Endothelial cell of umbilical vein (primary cell): ENCODE measurements at regions not wholly inside any gene's neighbourhood (a gene's known extent, or its start where the extent isn't known, plus 50 kb on each side); places are given as distances from the start of the nearest gene placed in this dataset.

Experiments
- BruUV-seq: library from RNA; stranded (reverse); fragments of 400-500 nt; replicated peaks from 2 replicates; lab custom pipeline; 2021; lab: Mats Ljungman, UMichigan
- CTCF ChIA-PET: fragments of 300-600, 350-600 bp; sonication (Branson Sonifier 250); formaldehyde crosslinking; loops from one replicate; lab custom pipeline; 2021; ENCODE audit warnings: antibody characterized with exemption, inconsistent platforms; lab: Charles Lee
- POLR2A ChIA-PET: fragments of 300-600, 350-600 bp; sonication (Branson Sonifier 250); formaldehyde crosslinking; loops from one replicate; lab custom pipeline; 2021; ENCODE audit warnings: antibody characterized with exemption, inconsistent platforms; lab: Charles Lee
- DNase-seq: peaks from one replicate; pipeline ENCODE4 v3.0.0-alpha.2; 2011; ENCODE audit warnings: low read depth, low spot score
- FAIRE-seq: peaks from 2 replicates; lab custom pipeline; 2011; peaks lifted over from hg19 to GRCh38; lab: Jason Lieb, UNC
- H2AFZ ChIP-seq: 2 replicates; pipeline ENCODE4 v1.6.0; 2012; ENCODE audit warnings: low read depth, low read length, control low read depth, inconsistent platforms
- H3K27ac ChIP-seq: 2 replicates; pipeline ENCODE4 v1.5.1; 2011; ENCODE audit warnings: low read depth, mild to moderate bottlenecking, control low read depth, low read length, moderate library complexity; ENCODE audit not compliant: insufficient read depth
- H3K27me3 ChIP-seq, 2 experiments: 2 replicates each; pipeline versions ENCODE4 v1.6.0 to v1.6.1; 2011; ENCODE audit warnings: low read length in 2 of 2, mixed read lengths in 1 of 2; ENCODE audit not compliant: control insufficient read depth in 2 of 2, insufficient read depth in 2 of 2
- H3K36me3 ChIP-seq, 2 experiments: 2 replicates in 1 of 2; 3 replicates in 1 of 2; pipeline ENCODE4 v1.5.1; 2011; ENCODE audit warnings: low read length in 2 of 2, mild to moderate bottlenecking in 1 of 2, moderate library complexity in 1 of 2; ENCODE audit not compliant: control insufficient read depth in 2 of 2, insufficient read depth in 2 of 2; ENCODE audit errors: extremely low read depth in 1 of 2
- H3K4me1 ChIP-seq: 3 replicates; pipeline ENCODE4 v1.5.1; 2011; ENCODE audit warnings: mild to moderate bottlenecking, low read length; ENCODE audit not compliant: control insufficient read depth, insufficient read depth; ENCODE audit errors: extremely low read depth
- H3K4me2 ChIP-seq: 2 replicates; pipeline ENCODE4 v1.6.1; 2011; ENCODE audit warnings: low read length, control low read depth, mixed read lengths; ENCODE audit not compliant: insufficient read depth
- H3K4me3 ChIP-seq, 3 experiments: fragments of 200-600 bp in 1 of 3; sonication (generic), shearing (Covaris generic) in 1 of 3; replicated peaks in 1 of 3; 2 replicates each; pipeline ENCODE4 v1.5.1; 2011 to 2016; ENCODE audit warnings: control low read depth in 3 of 3, low read length in 3 of 3, mild to moderate bottlenecking in 2 of 3, inconsistent platforms in 1 of 3, low read depth in 1 of 3, moderate library complexity in 1 of 3; ENCODE audit not compliant: insufficient read depth in 1 of 3
- H3K79me2 ChIP-seq: 2 replicates; pipeline ENCODE4 v1.6.0; 2012; ENCODE audit warnings: low read length, inconsistent platforms; ENCODE audit not compliant: control insufficient read depth, insufficient read depth
- H3K9ac ChIP-seq: replicated peaks from 2 replicates; pipeline ENCODE3; 2011; ENCODE audit warnings: low read length, control low read depth; ENCODE audit not compliant: insufficient read depth; ENCODE audit errors: extremely low read depth
- H3K9me1 ChIP-seq: replicated peaks from 3 replicates; pipeline ENCODE4 v1.6.0; 2011; ENCODE audit warnings: mild to moderate bottlenecking, low read length; ENCODE audit not compliant: control insufficient read depth, insufficient read depth; ENCODE audit errors: extremely low read depth
- H3K9me3 ChIP-seq: replicated peaks from 2 replicates; pipeline ENCODE4 v1.5.1; 2012; ENCODE audit warnings: low read length, inconsistent platforms; ENCODE audit not compliant: control insufficient read depth, insufficient read depth
- H4K20me1 ChIP-seq: replicated peaks from 2 replicates; pipeline ENCODE3; 2011; ENCODE audit warnings: mild to moderate bottlenecking, low read length; ENCODE audit not compliant: control insufficient read depth, insufficient read depth; ENCODE audit errors: extremely low read depth
- CTCF ChIP-seq, 2 donors: IDR thresholded peaks; 1 replicate in 1 of 2; 2 replicates in 1 of 2; pipeline ENCODE4 v1.5.1; 2011; ENCODE audit warnings: low read length in 2 of 2, mild to moderate bottlenecking in 2 of 2, moderate library complexity in 2 of 2, control low read depth in 1 of 2, inconsistent platforms in 1 of 2, low read depth in 1 of 2; ENCODE audit not compliant: insufficient read depth in 1 of 2; ENCODE audit errors: extremely low read depth in 1 of 2
- EZH2 ChIP-seq: IDR thresholded peaks from 2 replicates; pipeline ENCODE4 v1.6.1; 2012; ENCODE audit warnings: borderline replicate concordance, low read depth, mild to moderate bottlenecking, moderate library complexity, low read length, inconsistent platforms; ENCODE audit not compliant: severe bottlenecking
- FOS ChIP-seq: IDR thresholded peaks from 2 replicates; pipeline ENCODE4 v1.6.1; 2011; ENCODE audit warnings: mild to moderate bottlenecking, low read length, moderate library complexity, borderline replicate concordance; ENCODE audit not compliant: insufficient read depth
- GATA2 ChIP-seq: IDR thresholded peaks from 2 replicates; pipeline ENCODE4 v1.7.0; 2011; ENCODE audit warnings: low read depth, mild to moderate bottlenecking, moderate library complexity, mixed read lengths, low read length; ENCODE audit not compliant: insufficient read length, insufficient read depth
- POLR2A ChIP-seq: IDR thresholded peaks from 2 replicates; pipeline ENCODE4 v1.6.1; 2012; ENCODE audit warnings: low read depth, mild to moderate bottlenecking, control low read depth, low read length
- POLR2AphosphoS5 ChIP-seq: IDR thresholded peaks from 2 replicates; pipeline ENCODE4 v1.6.1; 2012; ENCODE audit warnings: low read depth, mild to moderate bottlenecking, control low read depth, low read length, moderate library complexity; ENCODE audit not compliant: insufficient read depth
- dilution Hi-C: fragments of 300-500 bp; cut with MboI; formaldehyde crosslinking; loops from one replicate; pipeline ENCODE4 v1.15.0; 2019; ENCODE audit warnings: low sequenced_read_pairs; ENCODE audit not compliant: extremely low pct_ligation_motif_present
- intact Hi-C: fragments of 100-400 bp; cut with micrococcal nuclease; formaldehyde crosslinking; loops from one replicate; pipeline ENCODE4 v1.10.0; 2022

GRCh38 chr16:26913851-26914250, 152.9 kb upstream of the C16orf82 start:
- Histone ChIP-seq H3K36me3 (no peaks in the 10 kb centered on the region), H3K4me1 (no peaks in the 10 kb centered on the region), H3K27ac (no peak overlapping the region), H3K9me3 (no peaks in the 10 kb centered on the region), H3K27me3 (no peaks in the 10 kb centered on the region), H3K9me1 (no peaks in the 10 kb centered on the region), H3K4me2 (no peak overlapping the region), H2AFZ (no peak overlapping the region), H3K9ac (no peak overlapping the region), H3K4me3 (no peak overlapping the region), H4K20me1 (no peaks in the 10 kb centered on the region), H3K79me2 (no peaks in the 10 kb centered on the region)
- DNase-seq (no peak), FAIRE-seq (no peak)
- no TSS peak for BruUV-seq
- TF ChIP-seq POLR2A, result no peak
- ChIA-PET CTCF (interaction anchor here (0.9 kb wide), 1 partner anchor 12 kb away, joined by 3 read pairs; no protein-coding TSS in a partner anchor), POLR2A (no interaction called here)
- dilution Hi-C loops, result no loop called here
- intact Hi-C loops, result no loop called here

- ChIA-PET POLR2A (no interaction called here), CTCF (no interaction called here)
- no peak overlapping the region for H3K27ac ChIP-seq
- dilution Hi-C loops, result no loop called here
- no peaks in the 10 kb centered on the region for H3K36me3 ChIP-seq
- no peak overlapping the region for H2AFZ ChIP-seq
- no peaks in the 10 kb centered on the region for H3K9me1 ChIP-seq
- no peaks in the 10 kb centered on the region for H3K9me3 ChIP-seq
- no peak overlapping the region for H3K9ac ChIP-seq
- DNase-seq, result no peak
- no peaks in the 10 kb centered on the region for H3K79me2 ChIP-seq
- H4K20me1 ChIP-seq, result no peaks in the 10 kb centered on the region
- H3K4me2 ChIP-seq, result no peak overlapping the region
- no peaks in the 10 kb centered on the region for H3K4me1 ChIP-seq
- no peak for FAIRE-seq
- no TSS peak for BruUV-seq
- intact Hi-C loops, result no loop called here
- no peaks in the 10 kb centered on the region for H3K27me3 ChIP-seq
- TF ChIP-seq GATA2 (no peak), FOS (no peak), CTCF (IDR thresholded peaks at IDR 0.05; ENCODE audit: extremely low read depth in 1 of 2, insufficient read depth in 1 of 2, low read depth in 1 of 2, low read length in 2 of 2) (no peak), EZH2 (no peak), POLR2AphosphoS5 (no peak)
- H3K4me3 ChIP-seq, result no peak overlapping the region
Measured at GRCh38 chr16:26930786-26931581, 135.7 kb upstream of the C16orf82 start.
